GM18868 (cell line): ENCODE measurements at regions not wholly inside any gene's neighbourhood (a gene's known extent, or its start where the extent isn't known, plus 50 kb on each side); places are given as distances from the start of the nearest gene placed in this dataset.
"Not testable (repeated sequence)": the region's sequence is repeated elsewhere in the genome, so short reads cannot be mapped to it uniquely, and the experiment has no call there.

Source experiments
- ATAC-seq: cut with Tn5 transposase; IDR thresholded peaks from one replicate; pipeline ENCODE4 v1.9.1; 2021; ENCODE audit warnings: mild to moderate bottlenecking, moderate library complexity; ENCODE audit not compliant: unreplicated experiment

DNA sequence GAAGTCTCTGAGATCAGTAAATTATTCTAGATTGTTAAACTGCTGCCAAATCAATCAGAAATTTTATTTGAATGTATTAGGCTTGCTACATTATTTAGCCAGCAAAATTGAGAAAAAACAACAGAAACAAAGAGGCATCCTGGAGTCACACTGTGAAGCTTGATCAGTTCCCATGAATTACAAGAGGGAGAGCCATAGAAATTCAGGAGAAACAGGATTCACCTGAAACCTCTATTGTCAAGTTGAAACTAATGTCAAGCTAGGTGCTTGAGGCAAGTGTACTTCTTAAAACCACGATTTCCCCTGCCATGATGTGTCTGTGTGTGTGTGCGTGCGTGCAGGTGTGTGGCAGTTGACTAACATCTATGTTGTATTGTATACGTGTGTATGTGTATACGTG is 439.1 kb upstream of the NOX3 start:
- ATAC-seq = no peak

DNA sequence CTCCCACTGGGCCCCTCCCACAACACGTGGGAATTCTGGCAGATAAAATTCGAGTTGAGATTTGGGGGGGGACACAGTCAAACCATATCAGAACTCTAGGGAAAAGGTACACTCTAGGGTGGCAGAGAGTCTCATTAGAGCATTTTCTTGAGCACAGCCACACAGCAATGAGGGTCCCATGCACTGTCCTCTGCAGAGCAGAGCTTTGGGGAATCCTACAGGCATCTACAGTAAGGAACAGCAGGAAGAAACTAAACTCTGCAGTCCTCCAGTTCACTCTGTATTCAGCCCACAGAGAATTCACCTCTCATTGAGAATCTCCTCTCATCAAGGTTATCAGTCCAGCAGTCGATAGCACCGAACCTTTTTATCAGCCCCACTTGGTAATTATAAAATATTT is 438.6 kb upstream of the NOX3 start:
- ATAC-seq = no peak

DNA sequence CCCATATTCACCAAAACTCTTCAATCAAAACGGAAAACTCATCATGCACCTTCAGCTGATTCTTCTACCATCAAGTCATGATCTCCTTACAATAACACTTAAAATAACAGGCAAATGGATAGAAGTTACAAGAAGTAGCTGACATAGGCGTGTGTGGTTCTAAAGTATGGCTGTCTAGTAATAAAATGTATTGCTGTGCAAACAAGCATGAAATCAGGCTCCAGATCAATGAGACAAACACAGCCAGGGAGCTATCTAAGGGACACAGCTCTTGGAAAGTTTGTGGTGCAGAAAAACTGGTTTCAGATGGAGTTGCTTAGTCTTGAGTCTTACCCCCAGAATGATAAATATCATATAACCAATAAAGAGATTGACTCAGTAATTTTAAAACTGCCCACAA is 434.8 kb upstream of the NOX3 start:
- no peak for ATAC-seq

DNA sequence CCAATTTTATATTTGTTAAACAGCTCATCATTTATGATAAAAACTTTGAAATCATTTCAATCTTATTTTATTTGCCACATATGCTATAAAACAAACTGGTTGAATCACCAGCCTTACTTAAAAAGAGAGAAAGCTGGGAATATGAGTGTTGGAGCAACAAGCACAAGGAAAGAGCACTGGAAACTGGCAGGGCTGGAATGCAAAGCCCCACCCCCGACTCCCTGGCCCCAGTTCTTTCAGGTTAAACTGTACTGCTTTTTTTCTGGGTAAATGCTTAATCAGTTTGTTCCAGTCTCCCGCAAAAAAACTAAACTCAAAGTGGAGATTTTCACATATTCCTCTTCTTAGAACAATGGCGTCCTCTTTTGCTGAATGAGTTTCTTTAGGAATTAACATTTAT is 433.8 kb upstream of the NOX3 start:
- ATAC-seq = no peak

DNA sequence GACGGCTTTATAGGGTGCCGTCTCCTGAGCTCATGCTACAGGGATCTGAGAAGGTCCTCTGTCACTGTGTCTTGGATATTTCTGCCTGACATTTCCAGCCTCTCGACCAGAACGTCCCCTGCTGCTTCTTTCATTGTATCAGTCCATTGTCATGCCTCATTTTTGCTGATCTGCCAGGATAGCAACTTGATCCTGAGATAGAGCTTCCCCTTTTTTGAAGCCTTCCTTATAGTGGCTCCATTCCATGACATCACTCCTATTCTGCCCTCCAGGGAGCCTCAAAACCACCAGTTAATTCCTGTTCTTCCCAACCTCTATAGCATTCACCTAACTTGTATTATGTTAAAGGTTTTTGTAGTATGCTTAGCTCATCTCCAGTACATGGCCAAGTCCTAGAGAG is 431.8 kb upstream of the NOX3 start:
- no peak for ATAC-seq

DNA sequence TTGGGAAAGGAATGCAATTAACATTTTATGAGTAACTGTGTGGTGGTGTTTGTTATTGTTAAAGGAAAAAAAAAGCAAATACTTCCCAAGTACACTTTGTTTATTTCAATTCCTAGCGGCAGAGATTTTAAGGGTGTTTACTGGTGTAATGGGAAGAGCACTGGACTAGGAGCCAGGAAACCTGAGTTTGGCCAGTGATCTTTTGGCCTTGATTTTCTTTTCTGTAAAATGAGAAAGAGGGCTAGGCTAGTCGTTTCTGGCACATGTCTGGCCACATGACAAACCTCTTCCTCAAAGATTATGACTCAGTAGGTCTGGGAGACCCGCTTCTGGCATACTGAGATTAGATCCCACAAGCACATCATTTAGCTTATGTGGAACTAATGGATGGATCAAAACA is 428.1 kb upstream of the NOX3 start:
- ATAC-seq = no peak

DNA sequence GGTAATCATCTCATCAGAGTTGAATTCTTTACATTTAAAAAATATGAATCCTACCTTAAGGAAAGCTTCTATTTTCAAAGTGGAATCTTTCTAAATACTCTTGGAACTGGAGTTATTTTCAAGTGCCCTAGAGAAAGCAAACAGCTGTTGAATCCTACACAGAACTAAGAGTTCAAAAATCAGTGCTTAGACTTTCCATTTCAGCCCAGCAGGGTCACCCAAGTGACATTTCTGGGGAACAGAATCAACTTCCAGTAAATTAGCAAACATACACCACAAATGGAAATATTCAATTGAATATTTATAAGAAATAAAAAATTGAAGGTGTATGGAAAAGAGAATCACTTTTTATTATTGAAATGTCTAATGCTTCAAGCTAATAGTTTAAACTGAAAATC is 427.7 kb upstream of the NOX3 start:
- ATAC-seq = no peak

DNA sequence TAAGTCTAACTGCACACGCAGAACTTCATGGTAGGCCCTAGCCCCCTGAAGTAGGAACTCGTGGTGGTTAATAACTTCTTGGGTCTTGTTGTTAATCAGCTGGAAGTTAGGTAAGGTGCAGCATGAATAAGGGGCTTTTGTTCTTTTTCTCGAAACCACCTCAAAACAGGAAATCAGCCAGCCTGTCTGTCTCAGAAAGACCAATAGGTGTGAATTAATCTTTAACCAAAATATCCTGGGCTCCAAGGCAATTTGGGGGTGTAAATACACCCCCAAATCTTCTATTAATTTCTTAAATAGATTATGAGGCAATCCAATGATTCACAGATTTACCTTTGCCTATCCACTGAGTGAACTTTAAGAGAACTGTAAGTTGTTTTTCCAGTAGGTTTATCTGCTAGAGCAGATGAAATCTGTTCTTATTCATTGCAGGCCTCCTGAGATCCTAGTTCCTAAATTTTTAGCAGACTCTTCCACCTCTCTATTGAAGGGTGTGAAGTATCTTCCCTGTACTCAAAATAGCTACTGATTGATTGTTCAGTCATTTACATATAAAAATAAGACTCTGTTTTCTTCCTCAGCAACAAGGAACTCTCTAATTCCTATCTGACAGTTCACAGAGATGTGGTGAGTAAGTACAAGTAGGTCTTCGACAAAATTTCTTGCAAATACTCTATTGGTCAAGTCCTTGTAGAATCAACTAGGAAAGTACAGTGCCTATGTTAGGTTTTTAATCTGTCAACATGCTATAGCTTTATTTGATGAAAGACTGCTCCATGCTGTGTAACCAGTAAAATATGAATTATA is 427.1 kb upstream of the NOX3 start:
- ATAC-seq = peak; percentile 74

DNA sequence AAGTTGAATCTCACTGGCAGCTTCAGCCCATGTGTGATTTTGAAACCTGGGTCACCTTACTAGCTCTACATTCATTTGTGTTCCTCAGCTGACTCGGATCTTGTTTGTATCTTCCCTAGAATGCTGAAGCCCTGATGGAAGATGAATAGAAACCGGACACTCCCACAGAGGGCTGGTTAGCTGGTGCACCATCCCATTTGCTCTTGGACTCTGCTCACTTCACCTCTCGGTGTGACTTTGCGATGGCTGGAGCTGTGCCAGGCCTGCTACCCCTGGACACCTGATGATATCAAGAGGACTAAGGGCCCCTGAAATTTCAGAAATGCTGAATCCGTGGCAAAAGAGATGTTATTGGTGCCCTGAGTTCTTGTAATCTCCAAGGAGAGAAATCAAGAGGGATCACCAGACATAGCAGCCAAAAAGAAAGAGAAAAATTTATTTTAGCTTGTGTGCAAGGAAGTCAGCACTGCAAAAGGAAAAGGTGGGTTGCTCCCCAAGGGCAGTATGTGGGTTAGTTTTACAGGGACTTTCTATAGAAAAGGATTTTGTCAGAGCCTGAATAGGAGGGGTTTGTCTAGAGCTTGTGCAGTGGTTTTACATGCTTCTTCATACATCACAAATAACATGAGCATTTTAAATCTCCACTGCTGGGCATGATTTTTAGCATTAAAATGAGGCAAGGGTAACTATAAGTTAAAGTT is 426.3 kb upstream of the NOX3 start:
- ATAC-seq = peak; percentile 28

DNA sequence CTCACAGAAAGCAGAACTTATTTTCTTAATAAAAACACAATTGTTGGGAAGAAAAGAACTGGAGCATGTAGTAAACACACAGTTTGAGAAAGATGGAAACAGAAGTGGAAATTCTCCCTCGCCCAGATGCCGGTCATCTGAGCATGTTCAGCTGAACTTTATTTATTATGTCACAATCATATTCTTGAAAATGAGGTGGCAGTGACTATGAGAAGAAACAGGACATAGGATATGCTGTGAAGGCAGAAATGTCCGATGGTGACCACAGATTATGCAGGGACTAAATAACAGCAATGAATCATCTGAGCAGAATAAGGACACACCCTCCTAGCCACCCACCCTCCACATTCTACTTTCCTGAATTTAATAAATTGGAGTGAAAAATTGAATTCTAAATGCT is 425.3 kb upstream of the NOX3 start:
- ATAC-seq = no peak

DNA sequence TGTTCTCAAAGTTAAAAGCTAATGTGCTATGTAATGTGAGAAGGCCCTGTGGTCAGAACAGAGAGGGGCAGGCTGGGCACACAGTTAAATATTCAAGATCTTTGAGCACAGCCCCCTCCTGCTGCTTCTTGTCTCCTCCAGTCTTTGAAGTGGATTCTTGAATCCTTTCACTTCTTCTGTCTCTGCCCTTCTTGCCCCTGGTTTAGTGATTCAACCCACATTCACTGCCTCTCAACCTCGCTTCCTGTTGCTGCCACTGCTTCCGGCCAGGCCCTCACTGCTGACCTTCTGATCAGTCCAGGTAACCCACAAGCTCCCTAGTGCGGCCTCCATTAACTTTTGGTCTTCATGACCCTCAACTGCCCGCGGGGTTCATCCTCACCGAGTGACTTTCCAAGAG is 417.3 kb upstream of the NOX3 start:
- ATAC-seq = no peak

DNA sequence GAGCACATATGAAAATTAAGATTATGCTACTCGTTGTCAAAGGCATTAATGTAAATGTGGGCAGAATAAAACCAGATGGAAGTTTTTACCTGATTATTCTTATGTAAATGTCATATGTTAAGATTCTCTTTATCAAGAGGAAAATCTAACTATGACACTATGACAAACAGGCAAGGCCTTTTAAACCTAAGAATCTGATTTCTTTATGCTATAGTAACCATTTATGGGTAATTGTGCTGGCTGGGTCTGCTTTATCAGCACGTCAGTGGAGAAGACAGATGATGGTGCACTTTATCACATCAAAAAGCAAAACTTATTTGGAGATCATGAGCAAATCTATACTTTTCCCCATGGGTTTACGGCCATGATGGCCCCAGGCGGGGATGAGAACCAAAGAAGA is 412.0 kb upstream of the NOX3 start:
- ATAC-seq = no peak

DNA sequence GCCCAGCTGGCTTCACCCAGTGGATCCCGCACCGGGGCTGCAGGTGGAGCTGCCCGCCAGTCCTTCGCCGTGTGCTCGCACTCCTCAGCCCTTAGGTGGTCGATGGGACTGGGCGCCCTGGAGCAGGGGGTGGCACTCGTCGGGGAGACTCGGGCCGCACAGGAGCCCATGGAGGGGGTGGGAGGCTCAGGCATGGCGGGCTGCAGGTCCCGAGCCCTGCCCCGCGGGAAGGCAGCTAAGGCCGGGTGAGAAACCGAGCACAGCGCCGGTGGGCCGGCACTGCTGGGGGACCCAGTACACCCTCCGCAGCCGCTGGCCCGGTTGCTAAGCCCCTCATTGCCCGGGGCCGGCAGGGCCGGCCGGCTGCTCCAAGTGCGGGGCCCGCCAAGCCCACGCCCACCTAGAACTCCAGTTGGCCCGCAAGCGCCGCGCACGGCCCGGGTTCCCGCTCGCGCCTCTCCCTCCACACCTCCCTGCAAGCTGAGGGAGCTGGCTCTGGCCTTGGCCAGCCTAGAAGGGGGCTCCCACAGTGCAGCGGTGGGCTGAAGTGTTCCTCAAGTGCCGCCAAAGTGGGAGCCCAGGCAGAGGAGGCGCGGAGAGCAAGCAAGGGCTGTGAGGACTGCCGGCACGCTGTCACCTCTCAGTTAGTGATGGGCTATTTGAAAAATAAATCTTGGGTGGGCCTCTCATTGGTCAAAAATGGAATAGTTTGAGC is 411.2 kb upstream of the NOX3 start:
- ATAC-seq = not testable (repeated sequence)

DNA sequence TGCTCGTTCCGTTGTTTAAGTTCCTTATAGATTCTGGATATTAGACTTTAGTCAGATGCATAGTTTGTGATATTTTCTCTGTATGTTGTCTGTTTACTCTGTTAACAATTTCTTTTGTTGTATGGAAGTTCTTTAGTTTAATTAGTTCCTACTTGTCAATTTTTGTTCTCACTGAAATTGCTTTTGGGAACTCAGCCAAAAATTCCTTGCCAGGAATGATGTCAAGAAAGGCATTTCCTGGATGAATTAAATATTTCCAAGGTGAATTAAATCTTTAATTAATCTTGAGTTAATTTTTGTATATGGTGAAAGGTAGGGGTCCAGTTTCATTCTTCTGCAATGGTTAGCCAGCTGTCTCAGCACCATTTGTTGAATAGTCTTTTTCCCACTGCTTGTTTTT is 406.2 kb upstream of the NOX3 start:
- ATAC-seq = no peak

DNA sequence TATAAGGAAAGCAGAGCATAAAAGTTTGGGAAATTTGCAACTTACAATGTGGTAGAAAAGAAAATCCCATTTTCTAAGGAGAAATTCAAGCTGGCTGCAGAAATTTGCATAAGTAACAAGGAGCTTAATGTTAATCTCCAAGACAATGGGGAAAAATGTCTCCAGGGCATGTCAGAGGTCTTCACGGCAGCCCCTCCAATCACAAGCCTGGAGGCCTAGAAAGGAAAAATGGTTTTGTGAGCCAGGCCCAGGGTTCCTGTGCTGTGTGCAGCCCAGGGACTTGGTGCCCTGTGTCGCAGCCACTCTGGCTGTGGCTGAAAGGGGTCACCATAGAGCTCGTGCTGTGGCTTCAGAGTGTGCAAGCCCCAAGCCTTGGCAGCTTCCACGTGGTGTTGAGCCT is 403.3 kb upstream of the NOX3 start:
- ATAC-seq = not testable (repeated sequence)

DNA sequence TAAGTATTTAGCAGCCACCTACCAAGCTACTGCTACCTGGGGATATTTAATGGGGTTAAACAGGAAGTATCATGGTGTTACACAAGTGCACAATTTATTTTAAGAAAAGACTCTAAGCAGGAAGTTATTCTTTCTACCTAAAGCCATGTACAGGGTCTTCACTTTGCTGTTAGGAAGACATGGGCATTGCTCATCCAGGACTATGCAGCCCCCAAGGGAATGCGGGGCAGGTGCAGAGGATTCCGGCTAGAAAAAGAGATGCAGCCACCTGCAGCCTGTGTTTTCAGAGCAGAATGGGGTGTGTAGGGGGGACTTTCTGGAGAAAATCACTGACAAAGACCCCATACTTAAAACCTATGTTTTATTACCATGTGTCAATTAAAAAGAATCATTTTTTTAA is 399.1 kb upstream of the NOX3 start:
- ATAC-seq = no peak

DNA sequence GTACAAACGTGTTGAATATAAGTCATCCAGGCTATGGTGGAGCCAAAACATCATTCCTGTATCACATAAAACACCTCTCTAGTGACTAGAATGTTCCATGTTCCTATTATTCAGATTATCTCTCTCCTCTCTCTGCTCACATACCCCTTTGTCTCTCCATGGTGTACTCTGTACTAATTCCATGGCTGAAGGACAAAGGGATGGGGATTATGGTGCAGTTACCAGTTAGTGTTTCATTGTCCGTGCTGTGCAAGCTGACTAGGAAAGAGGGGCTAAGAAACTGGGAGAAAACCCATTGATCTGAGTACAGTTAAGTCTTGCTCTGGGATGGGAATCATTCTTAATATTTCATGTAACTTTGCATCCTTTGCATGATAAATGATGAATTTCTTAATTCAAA is 397.4 kb upstream of the NOX3 start:
- ATAC-seq = no peak

DNA sequence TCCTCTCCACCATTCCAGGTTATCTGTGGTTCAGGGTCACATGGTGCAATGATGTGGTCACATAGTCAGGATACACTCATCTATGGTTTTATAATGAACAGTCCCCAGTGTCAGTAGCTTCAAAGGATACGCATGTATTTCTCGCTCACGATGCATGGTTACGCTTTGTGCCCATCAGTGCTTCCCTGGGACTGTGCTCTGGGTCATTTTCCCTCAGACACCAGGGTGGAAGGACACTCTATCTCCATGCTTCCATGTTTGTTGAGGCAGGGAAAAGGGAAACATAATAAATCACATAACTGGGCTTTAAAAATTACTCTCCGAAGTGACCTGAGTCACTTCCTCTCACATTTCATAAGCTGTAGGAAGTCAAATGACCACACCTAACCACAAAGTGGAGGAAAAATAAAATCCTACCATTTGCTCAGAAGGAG is 394.8 kb upstream of the NOX3 start:
- ATAC-seq = no peak

DNA sequence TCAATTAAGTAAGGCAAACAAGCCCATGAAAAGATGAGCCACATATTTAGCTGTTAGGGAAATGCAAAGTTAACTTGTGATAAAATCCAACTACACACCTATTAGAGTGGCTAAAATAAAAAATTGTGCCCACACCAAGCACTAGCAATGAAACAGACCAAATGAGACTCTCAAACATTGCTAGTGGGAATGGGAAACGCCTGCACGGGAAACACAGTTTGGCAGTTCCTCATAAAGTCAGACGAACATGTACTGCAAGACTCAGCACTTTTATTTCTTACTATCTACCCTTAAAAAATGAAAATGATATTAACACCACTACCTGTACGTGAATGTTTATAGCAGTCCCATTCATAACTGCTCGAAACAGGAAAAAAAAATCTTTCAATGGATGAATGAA is 392.1 kb upstream of the NOX3 start:
- no peak for ATAC-seq

DNA sequence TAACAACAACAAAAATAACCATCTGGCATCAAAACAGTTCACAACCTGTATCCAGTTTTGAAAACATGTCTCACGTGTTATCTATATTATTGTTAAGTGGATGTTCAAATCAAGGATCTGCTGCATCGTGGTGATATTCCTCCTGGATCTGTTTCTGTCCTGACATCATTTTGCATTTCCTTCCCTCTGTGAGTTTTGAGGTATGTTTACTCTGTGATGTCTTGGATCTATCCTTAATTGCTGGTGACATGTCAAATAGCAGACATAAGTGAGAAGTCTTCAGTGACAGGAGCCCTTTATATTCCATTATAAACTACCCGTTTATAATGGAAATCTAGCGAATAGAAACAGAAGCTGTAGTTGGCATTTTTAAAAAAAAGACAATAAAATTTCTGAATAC is 381.8 kb upstream of the NOX3 start:
- no peak for ATAC-seq

DNA sequence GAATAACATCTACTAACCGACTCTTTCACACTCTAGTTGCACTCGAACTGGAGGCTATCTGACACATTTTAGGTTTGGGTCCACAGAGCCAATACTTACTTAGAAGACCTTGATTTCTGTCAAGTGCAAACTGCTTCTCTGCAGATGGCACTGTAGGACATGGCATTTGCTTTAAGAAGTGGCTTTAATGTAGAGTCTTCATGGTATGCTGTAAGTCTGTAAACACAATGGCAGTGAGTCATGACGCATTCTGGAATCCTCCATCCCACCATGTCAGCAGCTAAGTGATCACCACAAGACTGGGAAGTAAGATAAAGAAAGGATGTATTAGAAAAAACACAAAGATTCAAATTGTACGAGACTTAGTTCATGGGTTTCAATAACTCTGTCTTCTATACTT is 377.0 kb upstream of the NOX3 start:
- no peak for ATAC-seq

DNA sequence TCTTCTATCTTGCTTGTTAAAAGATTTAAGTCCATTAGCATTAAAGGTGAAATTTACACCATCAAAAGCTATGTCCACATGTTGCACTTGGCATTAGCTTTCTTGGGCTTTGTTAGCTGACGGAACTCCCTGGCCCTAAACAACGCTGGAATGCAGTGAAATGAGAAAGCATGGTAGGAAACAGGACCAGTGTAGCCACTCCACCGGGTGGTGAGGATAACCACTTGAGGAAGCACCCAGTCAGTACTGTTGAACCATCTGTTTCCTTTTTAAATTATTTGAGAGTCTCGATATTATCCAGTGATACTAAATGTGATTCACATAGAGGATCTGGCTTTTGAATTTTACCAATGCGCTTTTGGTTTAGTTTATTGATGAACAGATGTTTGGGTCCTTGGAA is 374.9 kb upstream of the NOX3 start:
- ATAC-seq = no peak
